HCT116 (cell line): ENCODE measurements at regions not wholly inside any gene's neighbourhood (a gene's known extent, or its start where the extent isn't known, plus 50 kb on each side); places are given as distances from the start of the nearest gene placed in this dataset.

ENCODE experiments used
- ATAC-seq: fragments of 200-7000 bp; cut with Tn5 transposase; 2 replicates; pipeline ENCODE4 v1.9.1; 2020; ENCODE audit warnings: mild to moderate bottlenecking, moderate library complexity
- BruUV-seq: library from RNA; stranded (reverse); fragments of 400-500 nt; replicated peaks from 2 replicates; lab custom pipeline; 2021; lab: Mats Ljungman, UMichigan
- CTCF ChIA-PET: fragments of 300-600 bp; sonication (Branson Sonifier 250); formaldehyde crosslinking; loops from one replicate; lab custom pipeline; 2021; ENCODE audit warnings: antibody characterized with exemption; lab: Charles Lee
- POLR2A ChIA-PET: fragments of 300-600, 350-600 bp; sonication (Branson Sonifier 250); formaldehyde crosslinking; loops from one replicate; lab custom pipeline; 2021; ENCODE audit warnings: antibody characterized with exemption; lab: Charles Lee
- RAD21 ChIA-PET, 2 experiments: fragments of 300-600 bp; sonication (Branson Sonifier 250); formaldehyde crosslinking; loops; one replicate each; lab custom pipeline; 2023; ENCODE audit warnings: low total read pairs in 2 of 2; ENCODE audit not compliant: uncharacterized antibody in 2 of 2, unreplicated experiment in 2 of 2, low non-redundant PET in 1 of 2; lab: Charles Lee
- DNase-seq: peaks from one replicate; pipeline ENCODE4 v3.0.0-alpha.2; 2010; ENCODE audit warnings: low read depth, low spot score
- H2AFZ ChIP-seq: fragments of 200-600 bp; shearing (Covaris generic), sonication (generic); 2 replicates; pipeline ENCODE4 v1.6.1; 2017; ENCODE audit warnings: low read depth, mixed run types, mixed read lengths, antibody characterized with exemption, low read length; ENCODE audit not compliant: poor library complexity, severe bottlenecking
- H3K27ac ChIP-seq: 2 replicates; pipeline ENCODE4 v1.5.1; 2012; ENCODE audit warnings: low read depth, low read length
- H3K27me3 ChIP-seq: fragments of 200-600 bp; sonication (generic); 2 replicates; pipeline ENCODE4 v1.6.1; 2016; ENCODE audit warnings: mixed run types, low read length, mixed read lengths; ENCODE audit not compliant: insufficient read depth
- H3K36me3 ChIP-seq, 2 experiments: fragments of 200-500 bp in 1 of 2; fragments of 200-600 bp in 1 of 2; sonication (Bioruptor generic) in 1 of 2; sonication (generic) in 1 of 2; 2 replicates each; pipeline versions ENCODE4 v1.5.1 to v1.6.1; 2014 to 2016; ENCODE audit warnings: low read length in 2 of 2, inconsistent platforms in 1 of 2, mixed read lengths in 1 of 2, mixed run types in 1 of 2; ENCODE audit not compliant: insufficient read depth in 2 of 2, control insufficient read depth in 1 of 2
- H3K4me1 ChIP-seq, 2 experiments: fragments of 200-600 bp in 1 of 2; sonication (generic) in 1 of 2; 2 replicates each; pipeline versions ENCODE4 v1.5.1 to v1.6.1; 2012 to 2017; ENCODE audit warnings: low read length in 2 of 2, inconsistent platforms in 1 of 2, mild to moderate bottlenecking in 1 of 2, mixed read lengths in 1 of 2, mixed run types in 1 of 2, moderate library complexity in 1 of 2; ENCODE audit not compliant: insufficient read depth in 2 of 2, control insufficient read depth in 1 of 2
- H3K4me2 ChIP-seq: fragments of 200-600 bp; sonication (generic); 2 replicates; pipeline ENCODE4 v1.6.1; 2017; ENCODE audit warnings: mixed run types, low read length, mixed read lengths
- H3K4me3 ChIP-seq, 2 experiments: fragments of 200-600 bp in 1 of 2; sonication (generic) in 1 of 2; replicated peaks in 1 of 2; 2 replicates each; pipeline ENCODE4 v1.5.1; 2011 to 2016; ENCODE audit warnings: low read length in 2 of 2, control low read depth in 1 of 2, low read depth in 1 of 2, mild to moderate bottlenecking in 1 of 2, mixed read lengths in 1 of 2, mixed run types in 1 of 2
- H3K79me2 ChIP-seq: fragments of 200-600 bp; sonication (generic); 2 replicates; pipeline ENCODE4 v1.6.1; 2017; ENCODE audit warnings: mild to moderate bottlenecking, mixed run types, low read length, moderate library complexity, mixed read lengths; ENCODE audit not compliant: insufficient read depth
- H3K9ac ChIP-seq: fragments of 200-600 bp; sonication (generic); 2 replicates; pipeline ENCODE4 v1.6.1; 2016; ENCODE audit warnings: low read length, mixed read lengths
- H3K9me2 ChIP-seq: fragments of 200-600 bp; sonication (generic), shearing (Covaris generic); 2 replicates; pipeline ENCODE4 v1.6.1; 2017; ENCODE audit warnings: mixed run types, mild to moderate bottlenecking, moderate library complexity; ENCODE audit not compliant: insufficient read depth
- H3K9me3 ChIP-seq, 2 experiments: fragments of 200-500 bp in 1 of 2; fragments of 200-600 bp in 1 of 2; sonication (Bioruptor generic) in 1 of 2; sonication (generic) in 1 of 2; 2 replicates each; pipeline ENCODE4 v1.6.1; 2014 to 2017; ENCODE audit warnings: low read length in 2 of 2, mixed read lengths in 2 of 2, inconsistent platforms in 1 of 2, low read depth in 1 of 2, mild to moderate bottlenecking in 1 of 2, mixed run types in 1 of 2, moderate library complexity in 1 of 2; ENCODE audit not compliant: control insufficient read depth in 1 of 2, insufficient read depth in 1 of 2
- H4K20me1 ChIP-seq: fragments of 200-600 bp; sonication (generic), shearing (Covaris generic); 2 replicates; pipeline ENCODE4 v1.6.1; 2017; ENCODE audit warnings: mixed run types, mild to moderate bottlenecking, moderate library complexity; ENCODE audit not compliant: insufficient read depth
- CEBPB ChIP-seq: IDR thresholded peaks from 2 replicates; pipeline ENCODE4 v1.6.1; 2012; ENCODE audit warnings: low read depth
- EZH2phosphoT487 ChIP-seq: fragments of 200-600 bp; IDR thresholded peaks from 2 replicates; pipeline ENCODE4 v1.6.1; 2018; ENCODE audit warnings: antibody characterized with exemption, borderline replicate concordance
- RAD21 ChIP-seq: IDR thresholded peaks from 2 replicates; pipeline ENCODE4 v1.6.1; 2012; ENCODE audit warnings: low read depth, mild to moderate bottlenecking
- REST ChIP-seq: IDR thresholded peaks from 2 replicates; pipeline ENCODE4 v1.6.1; 2012; ENCODE audit warnings: low read depth
- ZBTB33 ChIP-seq: IDR thresholded peaks from 2 replicates; pipeline ENCODE4 v1.6.1; 2011; ENCODE audit warnings: mild to moderate bottlenecking, low read length, moderate library complexity; ENCODE audit not compliant: insufficient replicate concordance; ENCODE audit errors: extremely low read depth
- intact Hi-C: fragments of 100-400 bp; cut with micrococcal nuclease; formaldehyde crosslinking; loops from 2 replicates; pipeline ENCODE4 v1.10.0; 2022

- intact Hi-C loops = no loop called here
- Histone ChIP-seq H3K9me2 (no peaks in the 10 kb centered on the region), H3K27me3 (peaks cover 53% of the 10 kb centered on the region), H3K4me3 (no peak overlapping the region)
- TF ChIP-seq EZH2phosphoT487 (no peak), REST (no peak), CEBPB (no peak), RAD21 (no peak), ZBTB33 (no peak)
- TF ChIP-seq, all 23 proteins: peak for 0
- ATAC-seq (no peak), DNase-seq (no peak)
- no peaks in the 10 kb centered on the region for H3K4me1 ChIP-seq
- H3K9ac ChIP-seq = no peak overlapping the region
- ChIA-PET POLR2A (no interaction called here), CTCF (interaction anchor here (1.8 kb wide), 1 partner anchor 333 kb away, joined by 4 read pairs; no protein-coding TSS in a partner anchor), RAD21 (interaction anchor here in 1 of 2 experiments (0.6 kb wide), 1 partner anchor 171 kb away, joined by 5 read pairs; no protein-coding TSS in a partner anchor)
- H4K20me1 ChIP-seq = no peaks in the 10 kb centered on the region
- H3K4me2 ChIP-seq = no peak overlapping the region
- H3K9me3 ChIP-seq = no peaks in the 10 kb centered on the region
- H3K36me3 ChIP-seq = no peaks in the 10 kb centered on the region
- BruUV-seq = no TSS peak
- H2AFZ ChIP-seq = no peak overlapping the region
- no peaks in the 10 kb centered on the region for H3K79me2 ChIP-seq
- H3K27ac ChIP-seq = no peak overlapping the region
Measured at GRCh38 chr12:114499338-114499737, 93.4 kb upstream of the TBX5 start.
